HFF-Myc (cell line): ENCODE measurements at regions not wholly inside any gene's neighbourhood (a gene's known extent, or its start where the extent isn't known, plus 50 kb on each side); places are given as distances from the start of the nearest gene placed in this dataset.

Experiments
- DNase-seq: peaks from one replicate; pipeline ENCODE4 v3.0.0-alpha.2; 2011; ENCODE audit warnings: low read depth; ENCODE audit errors: extremely low read depth
- H3K4me3 ChIP-seq: replicated peaks from 2 replicates; pipeline ENCODE4 v1.5.1; 2011; ENCODE audit warnings: low read depth, mild to moderate bottlenecking, control low read depth, low read length
- TF ChIP-seq, protein P1 (sequence below): IDR thresholded peaks from 2 replicates; pipeline ENCODE4 v1.5.1; 2012; ENCODE audit warnings: mild to moderate bottlenecking, low read depth, low read length, control low read depth; ENCODE audit errors: missing control alignments

DNA sequence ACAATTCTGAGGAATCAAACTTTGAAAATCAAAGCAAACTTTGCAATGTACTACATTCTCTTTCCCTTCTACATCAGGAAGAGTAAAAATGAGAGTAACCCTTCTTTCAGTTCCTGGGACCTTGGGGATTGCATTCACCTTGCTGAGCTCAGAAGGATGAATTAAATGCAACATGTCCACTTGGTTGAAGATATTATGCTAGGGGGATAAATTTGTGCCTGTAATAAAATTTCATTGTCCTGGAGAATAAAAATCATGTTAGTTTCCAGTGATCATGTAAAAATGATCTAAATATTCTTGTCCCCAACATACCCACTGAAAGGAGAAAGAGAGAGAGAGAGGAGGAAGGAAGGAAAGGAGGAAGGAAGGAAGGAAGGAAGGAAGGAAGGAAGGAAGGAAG is 587.1 kb upstream of the NEGR1 start:
- TF ChIP-seq, protein P1, sequence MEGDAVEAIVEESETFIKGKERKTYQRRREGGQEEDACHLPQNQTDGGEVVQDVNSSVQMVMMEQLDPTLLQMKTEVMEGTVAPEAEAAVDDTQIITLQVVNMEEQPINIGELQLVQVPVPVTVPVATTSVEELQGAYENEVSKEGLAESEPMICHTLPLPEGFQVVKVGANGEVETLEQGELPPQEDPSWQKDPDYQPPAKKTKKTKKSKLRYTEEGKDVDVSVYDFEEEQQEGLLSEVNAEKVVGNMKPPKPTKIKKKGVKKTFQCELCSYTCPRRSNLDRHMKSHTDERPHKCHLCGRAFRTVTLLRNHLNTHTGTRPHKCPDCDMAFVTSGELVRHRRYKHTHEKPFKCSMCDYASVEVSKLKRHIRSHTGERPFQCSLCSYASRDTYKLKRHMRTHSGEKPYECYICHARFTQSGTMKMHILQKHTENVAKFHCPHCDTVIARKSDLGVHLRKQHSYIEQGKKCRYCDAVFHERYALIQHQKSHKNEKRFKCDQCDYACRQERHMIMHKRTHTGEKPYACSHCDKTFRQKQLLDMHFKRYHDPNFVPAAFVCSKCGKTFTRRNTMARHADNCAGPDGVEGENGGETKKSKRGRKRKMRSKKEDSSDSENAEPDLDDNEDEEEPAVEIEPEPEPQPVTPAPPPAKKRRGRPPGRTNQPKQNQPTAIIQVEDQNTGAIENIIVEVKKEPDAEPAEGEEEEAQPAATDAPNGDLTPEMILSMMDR: no peak
- no peak for DNase-seq
- no peak overlapping the region for H3K4me3 ChIP-seq

DNA sequence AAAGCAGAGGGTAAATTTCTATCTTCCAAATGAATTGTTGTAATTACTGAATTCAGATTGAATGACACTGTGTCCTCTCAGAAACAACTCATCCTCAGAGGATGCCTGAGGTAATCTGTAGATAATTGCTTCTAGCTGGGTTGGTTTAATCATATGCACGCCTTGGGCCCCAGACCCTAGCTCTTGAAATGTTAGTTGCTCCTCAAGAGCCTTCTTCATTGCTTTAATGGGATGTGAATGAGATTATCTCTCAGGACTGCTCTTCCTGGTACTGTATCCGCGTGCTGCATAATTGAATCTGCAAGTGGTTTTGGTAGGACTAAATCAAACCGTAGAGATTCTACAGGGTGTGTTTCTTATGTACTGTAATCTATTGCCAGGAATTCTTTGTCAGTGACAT is 569.3 kb upstream of the NEGR1 start:
- no peak for DNase-seq
- no peak overlapping the region for H3K4me3 ChIP-seq
- TF ChIP-seq, protein P1: no peak

DNA sequence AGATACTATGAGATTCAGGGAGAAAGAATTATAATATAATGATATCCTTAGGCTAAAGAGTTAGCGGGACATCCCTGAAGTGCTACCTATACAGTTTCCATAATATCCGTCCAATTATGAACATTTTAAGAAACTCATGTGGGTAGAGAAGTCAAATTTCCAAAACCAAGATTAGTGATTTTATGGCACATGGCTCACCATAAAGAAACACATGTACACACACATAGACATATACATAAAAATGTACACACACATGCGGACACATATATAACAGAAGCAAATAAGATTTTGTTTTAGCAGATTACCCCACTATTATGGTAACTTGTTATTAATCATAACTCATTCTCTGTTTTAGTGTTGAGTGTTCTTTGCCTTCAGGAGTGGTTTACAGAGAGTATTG is 566.7 kb upstream of the NEGR1 start:
- TF ChIP-seq, protein P1: no peak
- DNase-seq: no peak
- H3K4me3 ChIP-seq: no peak overlapping the region

DNA sequence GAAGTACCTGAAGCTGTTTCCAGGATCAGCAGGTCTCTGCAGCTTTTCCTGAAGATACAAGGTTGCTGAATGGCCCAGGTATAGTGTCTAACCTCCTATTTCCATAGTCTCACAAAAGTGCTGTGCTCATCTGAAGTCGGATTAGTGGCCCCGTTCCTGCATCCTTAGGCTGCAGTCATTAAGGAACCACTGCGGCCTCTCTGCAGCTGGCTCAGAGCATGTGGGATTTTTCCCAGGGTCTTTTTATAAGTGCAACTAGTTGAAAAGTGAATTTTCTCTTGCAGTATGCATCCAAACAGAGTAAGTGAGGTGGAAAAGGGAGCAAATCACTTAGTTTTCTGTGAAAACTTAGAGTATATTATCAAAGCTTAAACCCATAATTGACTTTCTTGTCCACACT is 565.3 kb upstream of the NEGR1 start:
- TF ChIP-seq, protein P1: no peak
- DNase-seq: no peak
- no peak overlapping the region for H3K4me3 ChIP-seq

DNA sequence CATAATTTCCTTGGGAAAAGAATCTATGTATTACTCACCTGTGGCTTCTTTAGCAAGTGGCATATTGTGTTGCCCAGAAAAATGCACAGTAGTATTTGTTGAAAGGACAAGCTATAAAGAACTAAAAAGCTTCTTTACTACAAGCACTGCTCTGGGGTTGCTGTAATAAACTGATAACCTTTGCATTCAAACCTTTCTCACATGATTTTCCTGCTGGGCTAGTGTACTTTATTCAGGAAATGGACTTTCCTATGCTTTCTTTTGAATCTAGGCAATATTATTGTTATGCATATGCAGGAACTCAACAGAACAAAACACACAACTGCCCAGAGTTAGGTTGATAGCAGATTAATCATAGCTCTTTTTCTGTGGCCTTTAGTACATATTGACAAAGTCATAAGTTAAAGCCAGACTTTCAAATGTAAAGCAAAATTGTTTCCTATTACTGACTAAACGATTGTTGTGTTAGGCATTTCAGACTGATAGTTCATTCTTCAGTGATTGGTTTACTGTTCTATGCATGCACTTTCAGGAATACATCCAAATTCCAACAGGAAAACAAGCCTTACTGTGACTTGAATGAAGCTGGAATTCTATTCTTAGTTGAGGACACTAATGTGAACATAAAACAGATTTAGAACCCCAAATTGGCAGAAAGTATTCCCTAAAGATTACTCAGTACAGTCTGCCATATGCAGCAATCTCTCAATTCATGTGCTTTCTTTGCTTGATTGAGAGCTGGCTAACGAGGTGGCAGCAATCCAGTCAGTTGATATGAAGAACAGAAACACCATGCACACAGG is 564.3 kb upstream of the NEGR1 start:
- TF ChIP-seq, protein P1: no peak
- no peak for DNase-seq
- no peak overlapping the region for H3K4me3 ChIP-seq

DNA sequence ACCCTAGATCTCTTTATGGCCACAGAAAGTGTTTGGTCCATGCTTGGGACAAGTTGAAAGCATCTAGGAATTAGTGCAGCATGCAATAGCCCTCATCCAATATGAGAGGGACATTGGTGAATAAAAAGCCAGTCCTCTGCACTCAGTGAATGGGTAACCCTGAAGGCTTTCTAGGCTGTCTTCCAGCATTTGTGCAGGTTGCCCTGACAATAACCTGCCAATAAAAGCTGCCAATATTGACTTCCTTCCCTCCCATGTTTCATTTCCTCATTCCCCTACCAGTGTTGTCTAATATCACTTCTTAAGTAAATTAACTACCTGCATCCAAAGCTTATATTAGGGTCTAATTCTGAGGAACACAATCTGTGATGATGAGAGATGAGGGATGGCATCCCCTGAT is 563.6 kb upstream of the NEGR1 start:
- TF ChIP-seq, protein P1: no peak
- no peak overlapping the region for H3K4me3 ChIP-seq
- DNase-seq: no peak

DNA sequence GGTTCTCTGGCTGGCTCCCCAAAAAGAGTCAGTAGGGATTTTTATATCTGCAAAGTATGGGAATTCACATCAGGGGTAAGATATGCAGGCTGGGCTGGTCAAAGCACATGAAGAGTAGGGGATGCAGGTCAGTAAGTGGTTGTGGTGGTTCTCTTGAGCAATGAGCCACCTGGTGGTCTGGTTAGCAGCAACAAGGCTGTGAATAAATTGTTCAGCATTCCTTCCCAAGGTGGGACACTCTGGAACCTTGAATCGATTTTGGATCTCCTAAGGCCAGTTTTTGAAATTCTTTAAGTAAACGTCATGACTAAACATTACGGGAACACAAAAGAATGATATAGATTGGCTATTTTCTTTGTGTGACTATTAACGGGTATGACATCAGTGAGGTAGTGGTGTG is 563.0 kb upstream of the NEGR1 start:
- H3K4me3 ChIP-seq: no peak overlapping the region
- TF ChIP-seq, protein P1: peak; percentile 21
- no peak for DNase-seq
